ENCODE measurements at regions not wholly inside any gene's neighbourhood (a gene's known extent, or its start where the extent isn't known, plus 50 kb on each side); places are given as distances from the start of the nearest gene placed in this dataset.

GRCh38 chr3:8328967-8329366 is 172.7 kb upstream of the LMCD1 start:
- no peak for TF ChIP-seq CHD2 (IDR thresholded peaks at IDR 0.05; ENCODE audit: borderline replicate concordance, low read depth, low read length)
- TF ChIP-seq POLR2AphosphoS2 (IDR thresholded peaks at IDR 0.05; ENCODE audit: low read depth, low read length) = no peak
- no peak for TF ChIP-seq ATF3 (IDR thresholded peaks at IDR 0.05; ENCODE audit: borderline replicate concordance, extremely low read depth, low read depth, low read length)
